ENCODE measurements at regions not wholly inside any gene's neighbourhood (a gene's known extent, or its start where the extent isn't known, plus 50 kb on each side); places are given as distances from the start of the nearest gene placed in this dataset.
A peak's percentile ranks its signal among the peaks of the same experiment; 100 is the strongest.

DNA sequence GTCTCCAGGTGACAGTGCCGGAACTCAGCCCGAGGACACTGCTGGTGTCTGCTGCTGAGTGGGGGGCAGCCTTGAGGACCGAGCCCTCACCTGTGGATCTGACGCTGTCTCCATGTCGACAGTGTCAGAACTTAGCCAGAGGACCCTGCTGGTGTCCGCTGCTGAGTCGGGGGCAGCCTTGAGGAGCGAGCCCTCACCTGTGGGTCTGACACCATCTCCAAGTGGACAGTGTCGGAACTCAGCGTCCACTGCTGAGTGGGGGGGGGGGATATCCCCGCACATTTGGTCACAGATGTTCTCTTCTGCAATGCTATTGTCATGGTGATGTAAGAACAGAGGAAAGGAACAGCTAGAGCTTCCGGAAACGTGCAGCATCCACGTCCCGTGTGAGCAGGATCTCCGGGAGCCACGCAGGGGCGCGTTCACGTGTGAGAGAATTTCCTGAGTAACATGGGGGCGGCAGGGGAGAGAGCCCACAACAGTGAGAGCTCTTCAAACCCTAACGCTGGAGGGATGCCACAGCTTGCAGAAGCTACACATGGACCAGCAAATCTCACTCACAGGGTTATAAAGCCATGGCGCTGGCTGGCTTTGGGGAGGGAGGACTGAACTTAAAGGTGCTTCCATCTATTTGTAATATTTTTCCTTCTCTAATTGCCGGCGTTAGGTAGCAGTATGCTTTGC, 250.7 kb upstream of the SALL3 start:
- Histone ChIP-seq H3K4me3 (no peak overlapping the region), H3K27ac (no peak overlapping the region), H3K36me3 (no peaks in the 10 kb centered on the region), H3K4me1 (no peaks in the 10 kb centered on the region), H3K9me3 (no peaks in the 10 kb centered on the region), H3K27me3 (peaks cover 0 to 42% (median 2%) of the 10 kb centered on the region in 3 donors)
- 78 to 87% (median 85%) methylated on average over 23 to 25 of the region's 25 CpGs for WGBS, 5 donors
- intact Hi-C loops (cut with DNase I; ENCODE audit: low total_unique reads) = no loop called here
- TF ChIP-seq EP300 (IDR thresholded peaks at IDR 0.05) = no peak
- peak in 1 of 2 donors; percentile 21 for DNase-seq

DNA sequence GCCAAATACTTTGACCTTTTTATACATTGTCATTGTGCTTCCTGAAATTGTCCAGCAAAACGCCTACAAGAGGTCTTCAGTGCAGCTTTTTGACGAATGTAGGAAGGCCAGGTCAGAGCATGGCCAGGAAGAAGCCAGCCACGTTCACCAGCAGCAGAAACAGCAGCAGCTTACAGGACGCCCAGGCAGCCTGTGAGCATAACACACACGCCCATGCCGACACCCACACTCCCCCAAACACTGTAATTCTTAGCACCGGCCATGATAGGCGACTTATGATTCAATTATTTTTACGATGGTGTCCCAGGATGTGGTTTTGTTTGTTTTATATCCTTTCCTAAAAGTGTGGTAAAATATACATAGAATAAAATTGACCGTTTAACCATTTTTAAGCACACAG, 249.1 kb upstream of the SALL3 start:
- H3K4me3 ChIP-seq = no peak overlapping the region
- no peaks in the 10 kb centered on the region for H3K36me3 ChIP-seq
- no peaks in the 10 kb centered on the region for H3K9me3 ChIP-seq
- no peak overlapping the region for H3K27ac ChIP-seq
- no peak for TF ChIP-seq POLR2A (IDR thresholded peaks at IDR 0.05)
- TF ChIP-seq, protein P1, sequence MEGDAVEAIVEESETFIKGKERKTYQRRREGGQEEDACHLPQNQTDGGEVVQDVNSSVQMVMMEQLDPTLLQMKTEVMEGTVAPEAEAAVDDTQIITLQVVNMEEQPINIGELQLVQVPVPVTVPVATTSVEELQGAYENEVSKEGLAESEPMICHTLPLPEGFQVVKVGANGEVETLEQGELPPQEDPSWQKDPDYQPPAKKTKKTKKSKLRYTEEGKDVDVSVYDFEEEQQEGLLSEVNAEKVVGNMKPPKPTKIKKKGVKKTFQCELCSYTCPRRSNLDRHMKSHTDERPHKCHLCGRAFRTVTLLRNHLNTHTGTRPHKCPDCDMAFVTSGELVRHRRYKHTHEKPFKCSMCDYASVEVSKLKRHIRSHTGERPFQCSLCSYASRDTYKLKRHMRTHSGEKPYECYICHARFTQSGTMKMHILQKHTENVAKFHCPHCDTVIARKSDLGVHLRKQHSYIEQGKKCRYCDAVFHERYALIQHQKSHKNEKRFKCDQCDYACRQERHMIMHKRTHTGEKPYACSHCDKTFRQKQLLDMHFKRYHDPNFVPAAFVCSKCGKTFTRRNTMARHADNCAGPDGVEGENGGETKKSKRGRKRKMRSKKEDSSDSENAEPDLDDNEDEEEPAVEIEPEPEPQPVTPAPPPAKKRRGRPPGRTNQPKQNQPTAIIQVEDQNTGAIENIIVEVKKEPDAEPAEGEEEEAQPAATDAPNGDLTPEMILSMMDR (IDR thresholded peaks at IDR 0.05) = no peak
- WGBS, 5 donors = 25 to 40% (median 38%) methylated on average over 10 of the region's 10 CpGs
- intact Hi-C loops (cut with DNase I; ENCODE audit: low total_unique reads) = no loop called here
- no peaks in the 10 kb centered on the region for H3K4me1 ChIP-seq
- DNase-seq = no peak
- peaks cover 0 to 42% (median 2%) of the 10 kb centered on the region in 3 donors for H3K27me3 ChIP-seq

DNA sequence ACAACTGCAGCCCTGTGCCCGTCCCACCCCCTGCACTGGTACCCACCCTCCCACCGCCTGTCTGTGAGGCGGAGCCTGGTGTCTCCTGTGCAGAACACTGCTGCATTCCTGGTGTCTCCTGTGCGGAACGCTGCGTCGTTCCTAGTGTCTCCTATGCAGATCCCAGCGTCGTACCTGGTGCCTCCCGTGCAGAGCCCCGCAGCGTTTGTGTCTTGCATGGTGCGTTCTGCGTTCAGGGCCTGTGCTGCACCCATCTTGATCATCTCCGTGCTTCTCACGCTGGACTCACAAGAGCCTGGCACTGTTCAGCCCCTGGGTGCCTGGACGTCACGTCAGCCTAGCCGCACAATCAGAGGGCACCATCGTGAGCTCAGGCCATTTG, 248.6 kb upstream of the SALL3 start:
- TF ChIP-seq POLR2A (IDR thresholded peaks at IDR 0.05) (no peak), EP300 (IDR thresholded peaks at IDR 0.05) (no peak), POLR2AphosphoS5 (IDR thresholded peaks at IDR 0.05) (no peak)
- TF ChIP-seq, protein P1 (IDR thresholded peaks at IDR 0.05) = no peak
- Histone ChIP-seq H3K27me3 (peaks cover 0 to 42% (median 2%) of the 10 kb centered on the region in 3 donors), H3K27ac (no peak overlapping the region), H3K9me3 (no peaks in the 10 kb centered on the region), H3K4me3 (no peak overlapping the region), H3K4me1 (no peaks in the 10 kb centered on the region), H3K36me3 (no peaks in the 10 kb centered on the region)
- 74 to 80% (median 76%) methylated on average over 8 to 20 of the region's 20 CpGs for WGBS, 5 donors
- intact Hi-C loops (cut with DNase I; ENCODE audit: low total_unique reads) = no loop called here
- DNase-seq = peak in 1 of 2 donors; percentile 14

DNA sequence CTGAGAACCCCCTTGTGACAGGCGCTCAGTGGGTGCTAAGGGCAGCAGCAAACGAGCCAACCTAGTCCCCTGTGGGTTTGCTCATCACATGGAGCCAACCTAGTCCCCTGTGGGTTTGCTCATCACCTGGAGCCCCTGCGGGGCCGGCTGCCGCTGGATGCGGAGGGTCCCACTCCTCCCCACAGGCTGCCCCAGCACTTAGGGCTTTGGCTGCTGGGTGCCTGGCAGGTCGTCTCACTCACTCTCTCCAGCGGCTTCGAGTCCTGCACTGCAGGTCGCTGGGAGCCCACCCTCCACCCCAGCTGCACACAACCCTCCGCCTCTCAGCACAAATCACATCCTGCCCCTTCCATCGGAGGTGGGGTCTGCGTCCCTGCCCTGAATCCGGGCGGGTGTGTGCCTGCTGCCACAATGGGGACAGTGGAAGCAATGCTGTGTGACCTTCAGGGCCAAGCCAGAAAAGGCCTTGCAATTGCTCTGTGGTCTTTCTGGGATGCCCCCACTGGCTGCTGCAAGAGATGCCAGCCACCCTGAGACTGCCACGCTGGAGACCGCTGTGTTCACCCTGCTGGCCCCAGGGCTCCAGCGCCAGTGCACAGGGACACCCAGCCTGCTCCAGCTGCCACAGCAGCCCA, 248.1 kb upstream of the SALL3 start:
- Histone ChIP-seq H3K4me3 (no peak overlapping the region), H3K27ac (no peak overlapping the region), H3K36me3 (no peaks in the 10 kb centered on the region), H3K27me3 (peaks cover 0 to 42% (median 2%) of the 10 kb centered on the region in 3 donors), H3K4me1 (no peaks in the 10 kb centered on the region), H3K9me3 (no peaks in the 10 kb centered on the region)
- peak in 1 of 2 donors; percentile 10 for DNase-seq
- TF ChIP-seq POLR2A (IDR thresholded peaks at IDR 0.05) (no peak), POLR2AphosphoS5 (IDR thresholded peaks at IDR 0.05) (no peak), EP300 (IDR thresholded peaks at IDR 0.05) (no peak)
- TF ChIP-seq, protein P1 (IDR thresholded peaks at IDR 0.05) = no peak
- WGBS, 5 donors = 67 to 84% (median 80%) methylated on average over 9 to 18 of the region's 18 CpGs
- intact Hi-C loops (cut with DNase I; ENCODE audit: low total_unique reads) = no loop called here
